UCSD-AML1 (cell line): ENCODE measurements at regions not wholly inside any gene's neighbourhood (a gene's known extent, or its start where the extent isn't known, plus 50 kb on each side); places are given as distances from the start of the nearest gene placed in this dataset.

Experiments used
- DNase-seq: peaks from one replicate; lab custom pipeline; 2025; ENCODE audit not compliant: unreplicated experiment; lab: John Stamatoyannopoulos, UW

- DNase-seq = peak; percentile 37
Observed at GRCh38 chr12:92539976-92540781, 162.6 kb upstream of the PLEKHG7 start.

GRCh38 chr12:92539110-92539749 is 163.6 kb upstream of the PLEKHG7 start:
- DNase-seq = peak; percentile 28

DNA sequence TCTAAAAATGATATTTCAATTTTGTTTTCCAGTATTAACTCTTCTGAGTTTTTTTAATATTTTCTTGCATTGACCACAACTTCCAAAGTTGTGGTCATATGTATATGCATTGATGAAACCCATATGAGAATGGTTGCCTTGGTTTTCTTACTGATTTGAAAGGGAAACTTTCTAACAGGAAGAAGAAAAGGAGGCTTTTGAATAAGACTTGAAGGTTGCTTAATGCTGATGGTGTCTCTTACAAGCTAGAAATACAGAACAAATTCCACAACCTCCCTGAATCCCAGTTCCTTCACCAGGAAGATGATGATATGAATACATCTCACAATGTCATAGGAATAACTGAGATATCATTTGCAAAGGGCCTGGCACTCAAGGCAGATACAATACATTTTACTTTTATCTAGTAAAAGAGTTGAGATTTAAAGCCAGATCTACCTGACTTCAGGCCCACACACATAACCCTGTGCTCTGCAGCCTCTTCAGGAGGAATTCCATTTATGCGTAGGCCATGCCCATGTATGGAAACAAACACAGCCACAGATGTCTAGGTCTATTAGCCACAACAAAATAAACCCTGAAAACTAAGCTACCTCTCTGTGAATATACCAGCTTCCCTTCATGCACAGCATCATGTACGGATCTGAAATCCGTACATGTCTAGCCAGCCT is 165.4 kb upstream of the PLEKHG7 start:
- DNase-seq = no peak

- peak; percentile 27 for DNase-seq
Observed at GRCh38 chr12:92535961-92536360, 166.8 kb upstream of the PLEKHG7 start.

DNA sequence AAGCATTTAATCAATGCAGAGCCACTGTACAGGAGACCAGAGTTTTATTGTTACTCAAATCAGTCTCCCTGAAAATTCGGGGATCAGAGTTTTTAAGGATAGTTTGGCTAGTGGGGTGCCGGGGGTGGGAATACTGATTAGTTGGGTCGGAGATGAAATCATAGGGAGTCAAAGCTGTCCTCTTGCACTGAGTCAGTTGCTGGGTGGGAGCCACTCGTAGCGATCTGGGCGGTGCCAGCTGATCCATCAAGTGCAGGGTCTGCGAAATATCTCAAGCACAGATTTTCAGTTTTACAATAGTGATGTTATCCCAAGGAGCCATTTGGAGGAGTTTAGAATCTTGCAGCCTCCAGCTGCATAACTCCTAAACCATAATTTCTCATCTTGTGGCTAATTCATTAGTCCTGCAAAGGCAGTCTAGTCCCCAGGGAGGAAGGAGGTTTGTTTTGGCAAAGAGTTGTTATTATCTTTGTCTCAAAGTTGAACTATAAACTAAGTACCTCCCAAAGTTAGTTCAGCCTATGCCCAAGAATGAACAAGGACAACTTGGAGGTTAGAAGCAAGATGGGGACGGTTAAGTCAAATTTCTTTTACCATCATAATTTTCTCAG is 169.4 kb upstream of the PLEKHG7 start:
- no peak for DNase-seq

DNA sequence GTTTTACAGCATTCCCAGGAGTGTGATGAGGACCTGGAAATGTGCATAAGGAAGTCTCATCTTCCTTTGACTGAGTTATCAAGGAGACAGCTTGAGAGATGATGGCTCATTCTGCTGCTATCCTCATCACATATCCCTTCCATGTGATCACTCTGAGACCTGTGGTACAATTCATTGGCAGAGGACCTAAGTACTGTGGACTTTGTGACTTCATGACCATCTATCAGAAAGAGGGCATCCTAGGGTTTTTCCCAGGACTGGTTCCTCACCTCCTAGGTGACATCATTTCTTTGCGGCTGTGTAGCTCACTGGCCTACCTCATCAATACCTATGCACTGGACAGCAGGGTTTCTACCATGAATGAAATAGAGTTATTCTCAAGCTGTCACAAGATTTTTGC is 172.1 kb upstream of the PLEKHG7 start:
- no peak for DNase-seq

- DNase-seq = no peak
Observed at GRCh38 chr12:92529944-92530343, 172.8 kb upstream of the PLEKHG7 start.

DNA sequence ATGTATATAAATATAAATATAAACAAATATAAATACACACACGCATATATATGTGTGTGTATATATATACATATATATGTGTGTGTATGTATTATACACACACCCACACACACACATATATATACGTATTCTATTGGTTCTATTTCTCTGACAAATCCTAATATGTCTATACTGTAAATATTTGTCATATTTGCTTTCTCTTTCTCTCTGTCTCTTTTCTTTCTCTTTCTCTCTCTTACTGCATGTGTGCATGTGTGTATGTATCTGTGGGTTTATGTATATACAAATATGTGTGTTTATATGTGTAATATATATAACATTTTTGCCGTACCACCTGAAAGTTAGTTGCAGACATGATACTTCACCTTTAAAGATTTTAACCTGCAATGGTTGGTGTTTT is 174.2 kb upstream of the PLEKHG7 start:
- DNase-seq = no peak

DNA sequence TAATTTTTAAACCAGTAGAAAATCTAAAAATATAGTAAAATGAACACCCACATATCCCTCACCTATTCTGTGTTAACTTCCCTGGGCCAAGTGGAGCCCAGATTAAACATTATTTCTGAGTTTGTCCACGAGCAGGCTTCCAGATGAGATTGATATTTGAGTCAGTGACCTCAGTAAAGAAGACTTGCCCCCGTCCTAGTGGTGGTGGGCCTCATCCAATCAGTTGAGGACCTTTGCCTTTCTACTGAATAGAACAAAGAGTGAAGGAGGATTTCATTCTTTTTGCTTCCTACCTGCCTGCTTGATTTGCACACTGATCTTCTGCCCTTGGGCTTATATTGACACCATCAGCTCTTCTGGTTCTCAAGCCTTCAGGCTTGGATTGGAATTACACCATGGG is 174.7 kb upstream of the PLEKHG7 start:
- no peak for DNase-seq

- DNase-seq = no peak
Observed at GRCh38 chr12:92524489-92524888, 178.3 kb upstream of the PLEKHG7 start.

GRCh38 chr12:92520511-92520910 is 182.3 kb upstream of the PLEKHG7 start:
- DNase-seq = no peak

- no peak for DNase-seq
Observed at GRCh38 chr12:92519284-92519683, 183.5 kb upstream of the PLEKHG7 start.

DNA sequence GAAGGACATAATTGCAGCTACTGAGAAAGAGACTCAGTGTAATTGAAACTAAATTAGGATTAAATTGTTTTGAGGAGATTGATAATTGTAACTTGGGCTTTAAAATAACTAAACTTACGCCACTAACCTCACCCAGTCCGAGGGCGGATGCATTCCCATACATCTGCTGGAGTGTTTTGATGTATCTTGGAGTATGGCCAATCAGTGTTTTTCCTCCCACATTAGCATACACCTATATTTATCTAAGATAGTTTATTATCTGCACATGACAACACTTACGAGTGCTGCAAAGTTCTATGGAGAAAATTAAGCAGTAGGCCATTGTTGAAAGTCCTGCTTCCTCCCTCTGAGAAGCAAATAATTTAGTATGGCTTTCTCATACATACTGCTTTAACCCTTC is 184.7 kb upstream of the PLEKHG7 start:
- no peak for DNase-seq

DNA sequence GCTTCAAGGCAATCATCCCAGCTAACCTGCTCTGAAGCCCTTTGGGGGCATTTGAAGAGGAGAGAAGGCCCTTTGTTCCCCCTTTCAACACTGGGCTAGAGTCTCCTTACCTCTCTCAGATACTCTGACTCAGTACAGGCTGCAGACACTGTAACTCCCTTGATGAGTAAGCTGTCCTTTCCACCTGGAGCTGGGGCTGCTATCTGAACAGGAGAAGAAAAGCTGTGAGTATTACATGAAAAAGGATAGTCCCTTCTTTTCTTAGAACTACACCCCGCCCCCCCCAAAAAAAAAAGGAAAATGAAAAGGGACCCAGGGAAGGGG is 186.6 kb upstream of the PLEKHG7 start:
- DNase-seq = no peak

GRCh38 chr12:92513231-92513730 is 189.5 kb upstream of the PLEKHG7 start:
- DNase-seq = no peak

- DNase-seq = no peak
Observed at GRCh38 chr12:92511786-92512185, 191.0 kb upstream of the PLEKHG7 start.

- DNase-seq = no peak
Observed at GRCh38 chr12:92509156-92509738, 193.5 kb upstream of the PLEKHG7 start.

DNA sequence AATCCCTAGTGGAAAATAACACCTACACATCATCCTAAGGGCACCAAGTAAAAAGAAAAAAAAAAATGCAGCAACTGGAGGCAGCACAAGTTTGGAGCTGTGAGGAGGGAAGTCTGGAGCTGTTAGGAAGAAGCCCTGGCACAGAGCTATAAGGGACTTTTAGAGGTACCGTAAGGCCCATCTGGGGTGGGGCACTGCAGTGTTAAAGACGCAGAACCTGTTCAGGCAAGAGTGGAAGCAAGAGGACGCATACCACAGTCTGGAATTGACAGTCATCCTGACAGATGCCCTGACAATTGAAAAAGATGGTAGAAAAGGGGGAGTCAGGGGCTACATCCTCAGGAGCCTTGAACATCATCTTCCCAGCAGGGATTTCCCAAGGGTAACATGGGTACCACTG is 195.9 kb upstream of the PLEKHG7 start:
- no peak for DNase-seq

DNA sequence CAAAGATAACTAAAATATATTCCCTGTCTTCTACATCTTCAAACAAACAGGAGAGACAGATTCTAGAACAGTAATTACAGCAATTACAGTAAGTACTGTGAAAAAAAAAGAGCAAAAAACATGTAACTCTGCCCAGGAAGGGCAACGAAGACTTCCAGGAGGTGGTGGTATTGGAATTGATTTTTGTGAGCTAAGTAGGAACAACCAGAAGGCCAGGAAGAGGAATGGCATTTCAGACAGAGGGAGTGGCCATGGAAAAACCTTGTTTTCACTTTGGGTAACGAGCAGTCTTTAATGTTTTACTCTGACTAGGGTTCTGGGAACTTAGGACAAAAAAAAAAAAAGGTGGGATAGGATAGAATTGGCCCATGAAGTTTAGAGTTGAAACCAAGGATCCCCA is 196.3 kb upstream of the PLEKHG7 start:
- no peak for DNase-seq

DNA sequence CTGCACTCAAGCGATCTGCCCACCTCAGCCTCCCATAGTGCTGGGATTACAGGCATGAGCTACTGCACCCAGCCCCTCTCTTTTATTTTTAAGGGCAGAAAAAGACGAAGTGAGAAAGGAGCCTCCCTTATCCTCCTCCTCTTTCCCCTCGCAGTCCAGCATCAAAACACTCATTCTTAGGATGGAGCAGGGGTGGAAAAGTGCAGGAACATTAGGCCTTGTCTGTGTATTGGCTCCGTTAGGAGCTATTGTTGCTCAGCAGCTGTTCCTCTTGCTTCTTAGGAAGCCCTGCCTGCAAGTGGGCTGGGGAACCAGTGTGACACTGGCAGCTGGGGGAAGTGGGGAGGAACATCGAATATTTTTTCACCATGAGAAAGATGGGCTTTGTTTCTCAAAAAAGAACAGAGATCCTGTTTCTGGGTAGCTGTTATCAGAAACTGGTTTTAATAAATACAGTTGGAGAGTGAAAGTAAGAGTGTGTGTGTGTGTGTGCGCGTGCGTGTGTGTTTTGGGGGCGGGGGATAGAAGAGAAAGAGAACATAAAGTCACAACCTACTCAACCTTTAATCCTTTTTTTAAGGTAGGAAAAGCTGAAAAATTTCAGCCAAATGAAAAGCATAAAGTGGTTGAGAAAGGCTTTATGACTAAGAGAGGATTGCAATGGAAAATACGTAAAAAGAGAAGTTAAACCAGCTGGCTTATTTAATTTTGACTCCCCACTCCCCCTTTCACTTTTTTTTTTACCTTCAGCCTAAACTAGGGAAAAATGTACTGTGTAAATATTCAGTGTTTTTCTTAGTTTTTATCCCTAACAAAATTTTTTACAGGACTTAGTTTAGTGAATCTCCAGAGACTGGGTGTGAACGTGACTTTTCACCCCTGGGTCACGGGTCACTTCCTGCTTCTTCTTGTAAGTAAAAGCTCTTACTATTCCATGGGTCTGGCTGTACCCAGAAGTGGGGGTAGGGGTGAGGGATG is 197.2 kb upstream of the PLEKHG7 start:
- DNase-seq = peak; percentile 19
